Activated naive CD4-positive, alpha-beta T cell treated with anti-CD3 and anti-CD28 coated beads, Interleukin-2, amount 50 U/mL, for 16 hours (primary cell): ENCODE measurements at regions not wholly inside any gene's neighbourhood (a gene's known extent, or its start where the extent isn't known, plus 50 kb on each side); places are given as distances from the start of the nearest gene placed in this dataset.
A peak's percentile ranks its signal among the peaks of the same experiment; 100 is the strongest.
"Not testable (repeated sequence)": the region's sequence is repeated elsewhere in the genome, so short reads cannot be mapped to it uniquely, and the experiment has no call there.

ENCODE experiments used
- DNase-seq: peaks from one replicate; pipeline ENCODE4 v3.0.0-alpha.2; 2020

- DNase-seq, result not testable (repeated sequence)
These were observed 3960.2 kb upstream of the TPTE start for GRCh38 chr21:6561168-6561567.

GRCh38 chr21:6561578-6561977 is 3959.8 kb upstream of the TPTE start:
- not testable (repeated sequence) for DNase-seq

GRCh38 chr21:6564543-6565166 is 3956.7 kb upstream of the TPTE start:
- DNase-seq, result not testable (repeated sequence)

GRCh38 chr21:6565190-6566094 is 3955.9 kb upstream of the TPTE start:
- DNase-seq, result peak; percentile 17

- DNase-seq, result not testable (repeated sequence)
These were observed 3953.8 kb upstream of the TPTE start for GRCh38 chr21:6567542-6567941.

GRCh38 chr21:6569152-6569551 is 3952.2 kb upstream of the TPTE start:
- not testable (repeated sequence) for DNase-seq

- not testable (repeated sequence) for DNase-seq
These were observed 3951.6 kb upstream of the TPTE start for GRCh38 chr21:6569587-6570392.

- DNase-seq, result not testable (repeated sequence)
These were observed 3950.5 kb upstream of the TPTE start for GRCh38 chr21:6570700-6571368.

- DNase-seq, result not testable (repeated sequence)
These were observed 3947.8 kb upstream of the TPTE start for GRCh38 chr21:6573576-6573975.

GRCh38 chr21:6579801-6580200 is 3941.6 kb upstream of the TPTE start:
- not testable (repeated sequence) for DNase-seq
